AG08395 (cell line): ENCODE measurements at regions not wholly inside any gene's neighbourhood (a gene's known extent, or its start where the extent isn't known, plus 50 kb on each side); places are given as distances from the start of the nearest gene placed in this dataset.
A peak's percentile ranks its signal among the peaks of the same experiment; 100 is the strongest.
"Not testable (repeated sequence)": the region's sequence is repeated elsewhere in the genome, so short reads cannot be mapped to it uniquely, and the experiment has no call there.

Experiments used
- DNase-seq: peaks from one replicate; pipeline ENCODE4 v3.0.0; 2012; ENCODE audit warnings: mixed read lengths, low spot score

DNA sequence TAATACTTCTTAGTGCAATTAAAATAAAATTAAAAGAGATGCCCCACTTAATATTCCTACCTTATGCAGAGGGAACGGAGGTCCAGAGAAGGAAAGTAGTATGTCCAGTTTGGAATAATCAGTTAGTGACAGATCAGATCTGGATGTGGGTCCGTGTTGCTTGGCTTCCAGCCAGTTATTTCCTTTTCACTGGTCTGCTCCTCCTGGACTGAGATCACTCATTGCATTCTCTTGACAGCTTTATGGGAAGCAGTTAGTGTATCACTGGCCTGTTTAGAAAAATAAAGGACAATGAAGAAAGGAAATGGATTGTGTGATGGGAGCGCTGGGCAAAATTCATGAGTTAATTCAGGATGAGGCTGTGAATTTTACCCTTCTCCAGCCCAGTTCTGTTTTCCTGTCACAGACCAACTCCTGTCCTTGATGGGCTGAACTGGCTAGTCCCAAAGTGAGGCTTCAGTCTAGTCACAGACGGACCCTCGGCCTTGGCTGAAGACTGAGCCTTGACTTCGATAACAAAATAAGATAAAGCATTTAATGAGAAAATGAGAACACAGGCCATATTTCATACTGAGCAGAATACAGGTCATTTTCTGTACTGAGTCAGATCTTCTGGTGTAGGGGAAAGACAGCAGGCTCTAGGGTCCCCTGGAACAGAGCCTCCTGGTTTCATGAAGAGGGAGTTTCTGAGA lies 85.2 kb upstream of the TRABD2B start:
- no peak for DNase-seq

DNA sequence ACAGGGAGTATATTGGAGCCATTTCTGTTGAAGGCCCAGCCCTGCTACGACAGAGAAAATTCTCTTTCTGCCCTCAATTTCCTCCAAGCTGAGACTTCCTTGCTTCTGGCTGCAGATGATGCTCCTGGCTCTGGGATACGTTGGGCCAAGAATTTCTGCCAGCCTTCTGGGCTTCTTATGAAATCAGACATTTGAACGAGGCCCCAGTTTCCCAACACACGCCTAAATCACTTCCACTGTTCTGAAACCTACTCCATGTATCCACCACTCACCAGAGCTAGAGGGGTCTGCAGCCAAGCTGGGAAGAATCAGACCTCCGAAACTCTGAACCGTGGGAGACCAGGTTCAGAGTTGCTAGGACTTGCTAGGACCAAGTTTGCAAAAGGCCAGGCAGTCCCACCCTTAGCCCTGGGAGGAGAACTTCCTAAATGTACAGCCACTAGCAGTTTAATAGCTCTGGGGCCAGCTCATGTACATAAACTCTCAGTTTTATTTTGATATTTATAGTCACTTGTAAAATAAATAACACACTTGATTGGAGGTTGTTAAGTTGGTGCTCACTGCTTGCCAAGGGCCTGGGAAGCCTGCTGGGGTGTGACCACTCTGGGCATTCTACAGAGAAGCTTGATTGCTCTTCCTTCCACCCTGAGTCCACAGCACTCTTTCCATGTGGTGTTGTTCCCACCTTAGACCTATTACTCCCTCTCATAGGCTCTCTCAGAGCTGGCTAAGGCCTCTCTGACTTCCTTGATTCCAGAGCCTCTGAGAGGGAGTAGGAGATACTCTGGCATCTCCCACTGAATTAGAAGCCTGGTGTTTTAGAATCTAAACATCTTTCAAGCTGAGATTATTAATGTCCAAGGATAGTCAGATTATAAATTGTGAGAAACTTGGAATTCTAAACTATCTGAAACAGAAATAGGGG lies 83.4 kb upstream of the TRABD2B start:
- DNase-seq: no peak

DNA sequence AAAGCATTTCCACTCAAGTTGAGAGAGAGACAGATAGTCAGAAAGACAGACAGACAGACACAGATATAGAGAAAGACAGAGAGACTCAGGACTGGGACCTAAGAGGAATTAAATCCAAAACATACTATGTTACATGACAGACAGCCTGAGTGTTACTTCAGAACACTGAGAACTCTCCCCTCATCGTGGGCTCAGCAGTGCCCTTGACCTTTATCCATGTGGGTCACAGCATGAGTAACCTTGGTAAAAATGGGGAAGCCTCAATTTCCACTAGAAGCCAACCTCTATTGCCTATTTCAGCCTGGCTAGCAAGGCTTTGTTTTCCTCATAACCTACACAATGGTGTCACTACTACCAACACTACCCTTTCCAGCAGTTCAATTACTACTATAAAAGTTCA lies 81.9 kb upstream of the TRABD2B start:
- no peak for DNase-seq

DNA sequence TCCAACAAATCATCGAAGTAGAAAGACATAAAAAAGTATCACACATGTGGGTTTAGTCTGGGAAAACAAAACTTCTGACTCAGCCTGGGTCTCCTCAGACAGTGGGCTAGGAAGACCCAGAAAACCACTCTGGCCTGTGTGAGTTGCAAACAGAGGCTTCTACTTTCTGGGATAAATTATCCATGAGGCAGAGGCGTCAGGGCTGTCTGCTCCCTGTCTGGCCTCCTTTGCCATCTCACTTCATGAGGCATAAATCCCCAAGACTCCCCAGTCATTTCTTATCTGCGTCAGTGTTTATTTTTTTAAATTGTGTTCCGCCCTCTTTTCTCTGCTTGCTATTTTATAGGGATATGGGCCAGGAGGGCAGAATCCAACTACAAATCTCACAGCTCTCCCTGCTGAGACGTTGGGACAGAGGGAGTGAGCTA lies 80.6 kb upstream of the TRABD2B start:
- no peak for DNase-seq

DNA sequence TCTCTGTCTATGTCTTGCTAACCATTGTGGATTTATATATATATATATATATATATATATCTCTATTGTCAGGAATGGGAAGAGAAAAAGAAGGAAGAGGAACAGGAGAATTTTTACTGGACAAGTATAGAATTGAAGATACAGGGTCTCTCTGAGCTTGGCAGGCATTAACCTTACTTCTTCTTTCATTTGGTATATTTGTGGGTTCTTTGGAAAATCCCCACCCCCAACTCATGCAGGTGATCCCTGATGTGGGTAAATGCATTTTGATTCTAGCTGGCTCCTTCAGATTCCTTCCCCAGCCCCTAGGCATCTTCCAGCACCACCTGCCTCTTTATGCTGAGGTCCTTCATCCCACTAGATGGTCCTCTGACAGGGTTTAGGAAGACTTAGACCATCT lies 78.8 kb upstream of the TRABD2B start:
- DNase-seq: no peak

DNA sequence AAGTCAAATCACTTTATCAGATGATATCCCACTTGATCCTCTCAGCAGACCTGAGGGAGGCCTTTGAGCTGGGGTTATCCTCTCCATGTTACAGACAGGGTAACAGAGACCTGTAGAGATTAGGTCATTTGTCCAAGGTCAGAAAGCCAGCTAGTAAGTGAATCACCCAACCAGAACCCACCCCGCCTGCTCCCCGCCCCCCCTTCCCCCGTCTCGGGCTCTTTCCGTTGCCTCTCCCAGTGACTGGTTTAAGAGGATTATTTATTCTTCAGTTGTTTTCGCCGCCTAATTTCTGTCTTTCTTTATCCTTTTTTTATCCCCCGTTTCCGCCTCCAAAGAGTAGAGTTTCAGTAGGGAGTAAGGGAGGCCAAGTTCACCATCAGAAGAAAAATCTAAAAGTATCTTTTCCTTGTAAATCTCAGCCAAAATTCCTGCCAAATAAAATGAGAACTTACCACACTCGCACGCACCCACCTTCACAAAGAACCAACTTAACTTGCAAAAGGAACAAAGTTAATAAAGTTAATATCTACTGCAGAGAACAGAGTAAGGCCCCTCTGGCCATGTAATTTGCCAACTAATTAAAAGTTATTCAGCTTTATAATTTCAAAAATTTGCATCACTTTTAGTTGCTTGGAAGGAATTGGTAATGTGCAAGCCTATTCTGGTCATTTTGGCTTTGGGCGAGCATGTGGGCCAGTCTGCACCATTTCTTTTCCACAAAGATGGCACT lies 76.8 kb upstream of the TRABD2B start:
- no peak for DNase-seq

DNA sequence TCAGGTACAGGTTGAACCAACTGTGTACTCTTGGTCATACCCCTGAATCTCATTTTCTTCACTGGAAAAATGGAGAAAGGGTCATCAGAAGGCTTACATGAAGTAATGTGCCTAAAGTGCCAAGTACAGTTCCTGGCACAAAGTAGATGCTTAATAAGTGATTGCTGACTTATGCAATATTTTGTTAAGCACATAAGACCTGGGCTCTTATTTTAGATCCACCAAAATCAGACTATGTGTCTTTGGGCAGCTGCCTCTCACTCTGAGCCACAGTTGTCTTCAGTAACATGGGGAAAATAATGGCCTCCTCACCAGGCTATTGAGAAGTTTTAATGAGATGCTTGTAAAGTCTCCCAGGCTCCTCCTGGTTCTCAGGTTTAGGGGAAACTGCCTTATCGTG lies 74.3 kb upstream of the TRABD2B start:
- DNase-seq: no peak

DNA sequence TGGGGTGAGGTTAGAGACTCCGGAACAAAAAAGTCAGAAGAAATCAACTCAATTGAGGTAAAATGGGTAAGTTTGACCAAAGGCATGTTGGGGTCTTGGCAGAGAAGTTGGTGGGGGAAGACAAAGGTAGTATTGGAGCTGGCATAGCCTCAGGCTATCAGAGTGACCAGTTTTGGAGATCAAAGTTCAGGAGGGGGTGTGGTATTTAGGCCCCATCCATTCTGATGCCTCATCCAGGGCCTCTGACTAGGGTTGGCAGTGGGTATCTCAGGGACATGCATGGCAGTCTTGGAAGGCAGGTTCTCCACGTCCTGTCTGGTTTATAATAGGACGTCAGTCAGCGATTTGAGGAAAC lies 73.2 kb upstream of the TRABD2B start:
- no peak for DNase-seq

DNA sequence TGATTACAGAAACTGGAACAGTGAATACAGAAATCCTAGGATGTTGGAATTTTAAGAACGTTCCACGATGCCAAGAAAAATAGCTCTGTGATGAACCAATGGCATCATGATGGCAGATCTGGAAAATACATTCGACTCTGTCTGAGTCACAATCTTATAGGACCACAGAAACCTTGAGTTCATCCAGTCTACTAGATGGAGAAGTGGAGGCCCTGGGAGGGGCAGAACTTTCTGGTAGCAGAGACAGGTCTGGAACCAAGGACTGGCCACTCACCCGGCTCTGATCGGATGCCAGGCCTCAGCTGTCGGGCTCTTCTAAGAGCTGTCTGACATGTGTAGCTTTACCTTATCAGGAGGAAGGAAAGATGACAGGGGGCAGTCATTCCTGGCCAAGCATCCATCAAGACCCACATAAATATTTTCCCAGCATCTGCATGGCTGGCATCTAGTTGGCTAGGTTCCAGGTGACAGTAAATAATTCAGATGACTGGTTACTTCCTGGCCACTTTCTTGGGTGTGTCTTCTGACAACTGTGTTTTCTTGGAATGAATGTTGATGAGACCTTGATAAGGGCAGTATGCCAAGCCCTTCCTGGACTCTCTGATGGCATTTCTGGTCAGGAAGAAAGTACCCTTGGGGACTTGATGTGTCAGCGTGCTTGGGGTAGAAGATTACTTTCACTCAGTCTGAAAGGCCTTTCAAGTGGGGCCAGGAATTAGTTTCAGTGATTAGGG lies 72.6 kb upstream of the TRABD2B start:
- peak; percentile 36 for DNase-seq

DNA sequence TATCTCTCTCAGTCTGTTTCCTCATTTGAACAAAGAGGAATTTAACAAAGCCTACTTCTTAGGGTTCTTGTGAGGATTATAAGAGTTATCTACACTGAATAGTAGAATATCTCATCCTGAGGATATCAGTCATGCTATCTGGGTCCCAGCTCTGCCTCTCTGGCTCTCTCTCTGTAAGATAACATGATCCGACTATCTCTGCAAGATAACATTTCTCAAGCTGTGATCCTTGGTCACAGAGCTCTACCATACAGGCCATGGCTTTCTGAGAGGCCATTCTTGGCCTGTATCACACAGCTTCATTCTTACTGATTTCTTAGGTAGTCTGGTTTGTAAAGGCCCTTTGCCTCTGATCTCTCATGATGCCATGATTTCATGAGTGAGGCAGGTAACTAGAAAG lies 71.0 kb upstream of the TRABD2B start:
- DNase-seq: no peak

DNA sequence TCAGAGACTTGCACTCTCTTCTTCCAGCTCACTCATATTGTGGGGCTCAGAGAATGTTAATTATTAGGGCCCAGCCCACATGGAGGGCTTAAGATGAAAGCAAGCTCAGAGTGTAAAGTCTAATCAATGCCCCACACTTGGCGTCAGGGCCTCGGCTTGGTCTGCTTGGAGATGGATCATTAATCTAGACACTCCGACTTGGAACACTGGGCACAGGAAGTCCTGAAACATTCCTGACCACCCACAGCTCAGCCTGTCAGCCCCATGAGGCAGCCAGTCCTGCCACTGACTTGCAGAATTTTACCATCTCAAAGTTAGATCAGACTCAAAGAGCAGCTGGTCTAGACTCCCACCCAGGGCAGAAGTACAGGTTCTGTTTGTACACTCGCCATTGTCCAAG lies 69.8 kb upstream of the TRABD2B start:
- DNase-seq: no peak

DNA sequence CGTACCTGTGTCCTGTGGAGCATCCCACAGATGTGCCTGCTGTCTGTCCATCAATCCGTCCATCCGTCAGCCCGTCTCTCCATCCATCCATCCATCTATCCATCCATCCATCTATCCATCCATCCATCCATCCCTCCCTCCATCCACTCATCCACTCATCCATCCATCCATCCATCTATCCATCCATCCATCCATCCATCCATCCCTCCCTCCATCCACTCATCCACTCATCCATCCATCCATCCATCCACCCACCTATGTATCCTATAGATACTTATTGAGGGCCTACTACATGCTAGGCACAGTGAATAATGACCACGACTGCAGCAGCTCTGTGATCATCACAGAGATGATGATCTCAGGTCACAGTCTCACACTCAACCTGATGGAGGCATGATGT lies 67.5 kb upstream of the TRABD2B start:
- not testable (repeated sequence) for DNase-seq

DNA sequence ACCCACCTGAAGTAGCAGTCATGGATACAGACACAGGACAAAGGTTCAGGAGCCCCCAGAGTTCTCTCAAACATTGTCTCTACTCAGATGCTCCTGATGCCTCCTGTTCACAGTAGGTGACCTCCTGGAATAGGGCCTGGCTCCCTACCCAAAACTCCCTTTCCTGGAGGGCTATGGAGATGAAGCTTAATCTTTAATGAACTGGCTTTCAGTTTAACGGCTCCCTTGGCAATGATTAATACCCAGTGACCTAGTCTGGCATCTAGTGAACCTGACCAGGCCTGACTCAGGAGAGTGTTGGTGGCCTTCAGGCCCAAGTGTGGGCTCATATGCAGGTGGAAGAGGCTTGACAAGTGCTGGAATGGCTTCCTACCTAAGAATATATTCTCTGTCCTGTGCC lies 65.2 kb upstream of the TRABD2B start:
- no peak for DNase-seq

DNA sequence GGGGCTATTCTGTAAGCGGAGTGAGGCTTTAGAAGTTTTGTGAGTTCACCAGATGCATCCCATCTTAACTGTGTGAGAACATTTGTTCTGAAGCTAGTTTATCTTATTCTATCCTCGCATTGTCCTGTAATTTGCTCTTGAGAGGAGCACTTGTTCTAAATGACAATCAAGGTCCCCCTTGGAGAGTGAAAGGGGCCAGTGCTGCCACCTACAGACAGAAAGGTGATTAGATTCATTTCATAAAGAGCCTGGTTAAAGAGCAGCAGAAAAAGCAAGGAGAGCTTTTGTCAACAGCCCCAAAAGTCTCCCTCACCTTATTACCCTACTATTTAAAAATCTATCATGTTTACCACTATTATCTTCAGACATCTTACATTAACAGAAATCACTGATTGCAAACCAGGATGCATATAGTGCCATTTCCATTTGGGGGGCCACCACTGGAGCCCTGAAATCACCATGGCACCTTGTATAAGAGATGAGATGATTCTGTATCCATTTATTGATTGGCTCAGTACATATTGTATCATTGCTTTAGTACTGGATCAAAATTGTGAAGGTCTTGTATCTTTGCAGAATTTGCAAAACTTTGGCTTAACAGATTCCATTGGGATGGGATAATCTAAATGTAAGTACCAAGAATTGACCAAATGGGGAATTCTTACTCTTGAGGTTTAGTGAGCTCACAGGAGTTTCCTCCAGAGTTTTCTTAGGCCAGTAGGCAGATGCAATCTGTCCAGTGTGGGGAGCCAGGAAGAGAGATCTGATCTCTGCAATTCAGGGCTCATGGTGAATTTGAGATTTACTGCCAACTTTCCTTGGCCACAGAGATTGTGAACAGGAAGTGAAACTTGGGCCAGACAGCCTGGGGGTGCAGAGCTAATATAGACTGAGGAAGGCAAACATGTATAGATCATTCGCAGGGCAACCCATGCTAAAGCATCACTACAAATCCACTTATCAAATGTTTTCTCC lies 64.3 kb upstream of the TRABD2B start:
- DNase-seq: peak; percentile 73

DNA sequence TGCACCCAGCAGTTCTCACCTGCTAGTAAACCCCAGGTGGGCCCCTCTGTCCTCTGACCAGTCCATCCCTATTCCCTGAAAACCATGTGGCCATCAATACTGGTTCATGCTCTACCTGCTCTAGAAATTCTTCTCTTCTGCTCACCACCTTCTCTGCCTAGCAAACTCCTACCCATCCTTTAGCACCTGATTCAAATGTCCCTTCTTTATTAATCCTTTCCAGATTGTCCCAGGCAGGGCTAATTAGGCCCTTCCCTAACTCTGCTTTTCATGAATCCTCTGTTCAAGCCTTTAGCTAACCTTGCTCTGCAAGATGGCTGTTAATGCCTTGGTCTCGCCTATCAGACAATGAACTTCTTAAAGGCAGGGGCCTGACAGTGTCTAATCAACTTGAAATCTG lies 62.1 kb upstream of the TRABD2B start:
- DNase-seq: no peak

DNA sequence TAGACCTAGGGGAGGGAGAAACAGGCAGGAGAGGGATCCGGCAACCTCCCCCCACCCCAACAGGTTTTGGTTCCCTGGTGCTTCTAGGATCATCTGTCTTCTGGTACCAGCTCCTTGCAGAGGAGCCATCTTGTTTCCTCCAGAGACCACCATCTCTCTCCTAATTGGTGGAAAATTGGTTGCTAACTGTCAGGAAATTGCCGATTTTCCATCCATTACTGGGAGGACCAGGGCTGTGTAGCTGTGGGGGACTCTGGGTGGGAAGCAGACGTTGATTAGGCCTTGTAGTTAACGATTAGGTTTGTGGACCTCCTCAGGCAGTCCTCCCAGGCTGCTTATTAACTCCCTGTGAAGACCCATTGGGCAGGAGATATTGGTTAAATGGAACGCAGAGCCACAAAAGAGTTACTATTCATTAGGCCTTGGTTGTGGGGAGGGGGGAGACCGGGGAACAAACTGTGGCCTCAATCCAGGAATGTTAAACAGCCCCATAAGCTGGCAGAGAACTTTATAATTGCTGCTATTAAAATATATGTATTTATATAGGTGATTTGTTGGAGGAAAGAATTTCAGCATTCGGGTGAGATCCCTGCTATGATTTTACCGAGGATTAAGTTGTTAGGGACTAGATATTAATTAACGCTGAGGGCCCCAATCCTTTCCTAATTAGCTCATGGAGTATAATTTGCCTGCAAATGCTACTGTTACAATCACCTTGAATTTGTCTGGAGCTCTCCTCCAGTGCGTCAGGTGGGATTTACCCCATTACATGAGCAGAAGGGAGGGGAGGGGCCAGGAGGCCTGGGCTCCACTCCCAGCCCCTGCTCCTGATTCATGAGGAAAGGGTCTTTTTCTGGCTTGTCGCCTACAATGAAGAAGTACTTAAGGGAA lies 61.2 kb upstream of the TRABD2B start:
- no peak for DNase-seq

DNA sequence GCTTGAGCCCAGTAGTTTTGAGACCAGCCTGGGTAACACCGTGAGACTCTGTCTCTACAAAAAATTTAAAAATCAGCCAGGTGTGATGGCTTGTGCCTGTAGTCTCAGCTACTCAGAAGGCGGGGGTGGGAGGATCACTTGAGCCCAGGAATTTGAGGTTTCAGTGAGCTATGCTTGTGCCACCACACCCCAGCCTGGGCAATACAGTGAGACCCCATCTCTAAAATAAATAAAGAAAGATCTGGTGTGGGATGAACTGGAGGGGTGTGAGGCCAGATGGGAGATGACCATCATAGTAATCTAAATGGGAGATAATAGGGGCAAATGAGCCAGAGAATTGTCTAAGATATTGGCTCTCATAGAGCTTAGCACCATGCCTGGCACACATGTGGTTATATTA lies 60.1 kb upstream of the TRABD2B start:
- DNase-seq: no peak

DNA sequence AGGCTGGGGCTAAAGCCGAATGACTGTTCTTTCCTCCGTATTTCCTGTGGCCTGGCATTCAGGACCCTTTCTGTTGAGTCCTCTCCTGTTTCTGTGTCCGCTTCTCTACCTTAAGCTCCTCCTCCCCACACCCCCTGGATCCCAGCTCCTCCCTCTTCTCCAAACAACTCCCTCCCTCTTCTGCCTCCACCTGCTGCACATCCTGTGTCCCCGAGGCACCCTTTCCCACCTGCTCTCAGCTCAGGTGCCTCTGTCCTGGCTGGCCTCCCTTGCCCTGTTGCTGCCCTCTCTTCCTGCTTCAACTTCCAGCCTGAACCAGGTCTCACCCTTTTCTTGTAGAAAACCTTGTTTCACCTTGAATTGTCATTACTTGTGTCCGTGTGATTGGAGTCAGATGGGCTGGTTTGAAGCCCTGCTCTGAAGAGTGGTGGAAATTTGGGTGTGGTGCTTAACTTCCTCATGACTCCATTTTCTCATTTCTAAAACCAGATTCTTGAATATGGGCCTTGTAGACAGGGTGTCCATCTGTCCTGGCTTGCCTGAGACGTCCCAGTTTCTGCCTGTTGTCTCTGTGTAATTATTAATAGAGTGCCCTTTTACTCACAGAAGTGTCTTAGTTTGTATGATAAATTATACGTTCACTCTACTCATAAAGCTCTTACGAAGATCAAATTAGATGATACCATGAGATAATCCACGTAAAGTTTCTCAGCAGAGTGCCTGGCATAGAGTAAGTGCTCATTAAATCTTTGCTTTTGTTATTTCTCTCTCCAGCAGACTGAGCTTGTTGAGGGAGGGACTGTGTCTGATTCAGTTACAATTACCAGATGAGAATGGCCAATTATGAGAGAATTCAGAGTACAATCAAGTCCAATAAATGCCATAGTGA lies 58.9 kb upstream of the TRABD2B start:
- no peak for DNase-seq

DNA sequence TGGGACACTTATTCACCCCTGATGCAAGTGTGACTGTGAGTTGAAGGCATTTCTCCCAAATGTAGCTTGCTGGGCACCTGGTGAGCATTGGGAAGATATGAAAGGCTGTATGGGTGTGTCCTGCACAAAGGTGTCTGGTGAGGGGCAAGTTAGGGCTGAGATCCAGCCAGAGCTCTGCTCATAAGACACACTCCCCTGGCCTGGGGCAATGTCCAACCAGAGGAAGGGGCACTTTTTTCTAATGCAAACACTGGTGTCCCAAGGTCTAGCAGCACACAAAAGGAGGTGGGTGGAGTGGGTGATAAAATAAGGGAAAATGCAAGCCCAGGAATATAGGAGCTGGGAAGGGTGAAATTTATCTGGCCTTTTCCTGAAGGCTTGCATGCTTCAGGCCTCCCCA lies 57.0 kb upstream of the TRABD2B start:
- DNase-seq: no peak
